Embryonic facial prominence (tissue), 1 donor: ENCODE measurements at regions not wholly inside any gene's neighbourhood (a gene's known extent, or its start where the extent isn't known, plus 50 kb on each side); places are given as distances from the start of the nearest gene placed in this dataset.

Experiments used
- DNase-seq: peaks from one replicate; pipeline ENCODE4 v3.0.0-alpha.2; 2016; ENCODE audit errors: extremely low spot score

GRCh38 chr2:240208631-240209211 lies 68.3 kb upstream of the OTOS start:
- no peak for DNase-seq

GRCh38 chr2:240209493-240209892 lies 69.0 kb upstream of the OTOS start:
- DNase-seq = no peak

GRCh38 chr2:240210198-240210965 lies 69.9 kb upstream of the OTOS start:
- DNase-seq = no peak

- DNase-seq = no peak
These were observed 70.6 kb upstream of the OTOS start for GRCh38 chr2:240211096-240211495.

GRCh38 chr2:240211598-240212424 lies 71.4 kb upstream of the OTOS start:
- no peak for DNase-seq

GRCh38 chr2:240212425-240213225 lies 72.2 kb upstream of the OTOS start:
- no peak for DNase-seq

- DNase-seq = no peak
These were observed 72.7 kb upstream of the OTOS start for GRCh38 chr2:240213226-240213475.

- DNase-seq = no peak
These were observed 73.3 kb upstream of the OTOS start for GRCh38 chr2:240213476-240214421.

- no peak for DNase-seq
These were observed 74.6 kb upstream of the OTOS start for GRCh38 chr2:240214790-240215675.

- no peak for DNase-seq
These were observed 75.2 kb upstream of the OTOS start for GRCh38 chr2:240215676-240216051.

GRCh38 chr2:240216167-240216566 lies 75.7 kb upstream of the OTOS start:
- no peak for DNase-seq

- no peak for DNase-seq
These were observed 77.2 kb upstream of the OTOS start for GRCh38 chr2:240217431-240218301.

GRCh38 chr2:240219208-240219890 lies 78.9 kb upstream of the OTOS start:
- DNase-seq = no peak

GRCh38 chr2:240220371-240220770 lies 79.9 kb upstream of the OTOS start:
- no peak for DNase-seq

- no peak for DNase-seq
These were observed 83.2 kb upstream of the OTOS start for GRCh38 chr2:240223631-240224030.

GRCh38 chr2:240224676-240225075 lies 84.2 kb upstream of the OTOS start:
- DNase-seq = no peak

GRCh38 chr2:240225131-240225530 lies 84.7 kb upstream of the OTOS start:
- no peak for DNase-seq

- no peak for DNase-seq
These were observed 85.4 kb upstream of the OTOS start for GRCh38 chr2:240225660-240226475.
